NCI-H345 treated with DMSO at 0.1 percent for 48 hours (cell line): ENCODE measurements at regions not wholly inside any gene's neighbourhood (a gene's known extent, or its start where the extent isn't known, plus 50 kb on each side); places are given as distances from the start of the nearest gene placed in this dataset.

ENCODE experiments used
- DNase-seq: peaks from one replicate; lab custom pipeline; 2025; ENCODE audit not compliant: unreplicated experiment; lab: John Stamatoyannopoulos, UW

- DNase-seq = no peak
These were observed 123.5 kb downstream of the SNX19 start for GRCh38 chr11:130792772-130793171.

GRCh38 chr11:130796828-130797227, 119.5 kb downstream of the SNX19 start:
- DNase-seq = no peak

DNA sequence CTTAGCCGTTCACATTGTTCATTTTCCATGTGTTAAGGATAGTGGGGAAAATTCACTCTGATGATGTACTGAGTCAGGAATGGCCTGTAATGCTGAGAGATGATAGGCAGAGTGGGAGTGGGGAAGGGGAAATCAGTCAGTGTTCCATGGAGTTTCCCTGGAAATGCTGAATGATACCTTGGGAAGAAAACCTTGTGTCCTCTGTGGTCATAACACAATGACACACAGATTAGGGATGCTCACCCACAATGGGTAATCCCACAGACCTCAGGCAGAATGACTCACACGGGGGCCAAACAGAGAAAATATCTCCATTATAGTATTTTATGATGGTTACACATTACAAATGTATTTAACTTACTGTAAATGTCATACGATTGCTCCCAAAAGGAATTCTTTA, 118.0 kb downstream of the SNX19 start:
- DNase-seq = no peak

DNA sequence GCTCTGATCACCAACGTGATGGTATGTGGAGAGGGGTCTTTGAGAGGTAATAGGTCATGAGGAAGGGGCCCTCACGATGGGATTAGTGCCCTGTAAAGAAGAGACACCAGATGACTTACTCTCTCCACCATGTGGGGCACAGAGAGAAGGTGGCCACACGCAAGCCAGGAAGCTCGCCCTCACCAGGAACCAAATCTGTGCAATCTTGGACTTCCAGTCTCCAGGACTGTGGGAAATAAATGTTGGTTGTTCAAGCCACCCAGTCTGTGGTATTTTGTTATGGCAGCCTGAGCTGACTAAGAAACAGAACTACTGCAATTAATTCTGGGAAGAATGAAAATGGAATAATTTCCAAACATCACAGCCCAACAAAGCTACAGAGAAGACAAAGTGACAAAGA, 117.5 kb downstream of the SNX19 start:
- DNase-seq = no peak

DNA sequence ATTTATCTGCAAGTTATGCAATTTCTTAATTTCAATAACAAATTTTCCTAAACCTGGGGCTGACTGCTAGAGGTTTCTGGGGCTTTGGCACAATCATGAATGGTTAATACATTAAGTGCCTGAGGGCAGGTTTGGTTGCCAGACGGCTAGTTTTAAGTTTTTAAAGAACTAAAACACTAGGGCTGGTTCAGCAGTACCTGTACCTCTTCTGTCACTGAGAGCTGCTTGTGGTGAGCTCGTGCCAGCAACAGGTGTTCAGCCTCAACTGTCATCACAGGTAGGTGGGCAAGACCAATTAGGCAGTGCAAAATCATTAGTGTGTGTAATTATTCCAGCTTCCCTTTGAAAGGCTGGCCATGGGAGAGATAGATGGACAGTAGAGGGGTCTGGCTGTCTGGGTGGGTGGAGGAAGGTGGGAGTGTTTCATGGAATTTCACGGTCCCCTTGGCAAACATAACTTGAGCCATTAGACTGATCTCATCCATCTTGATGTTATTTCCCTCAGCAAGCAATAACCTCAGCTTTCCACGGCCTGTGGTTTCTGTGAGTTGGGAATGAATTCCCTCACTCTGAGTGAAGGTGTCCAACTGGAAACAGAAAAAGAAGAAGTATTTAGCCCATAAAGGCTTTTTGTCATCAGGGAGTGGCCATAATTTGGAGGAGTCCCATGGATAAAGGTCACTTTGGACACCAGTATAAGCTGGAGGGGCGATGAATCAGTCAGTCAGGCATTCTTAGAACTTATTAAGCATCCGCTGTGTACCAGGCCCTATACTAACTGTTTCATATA, 114.8 kb downstream of the SNX19 start:
- DNase-seq = no peak

DNA sequence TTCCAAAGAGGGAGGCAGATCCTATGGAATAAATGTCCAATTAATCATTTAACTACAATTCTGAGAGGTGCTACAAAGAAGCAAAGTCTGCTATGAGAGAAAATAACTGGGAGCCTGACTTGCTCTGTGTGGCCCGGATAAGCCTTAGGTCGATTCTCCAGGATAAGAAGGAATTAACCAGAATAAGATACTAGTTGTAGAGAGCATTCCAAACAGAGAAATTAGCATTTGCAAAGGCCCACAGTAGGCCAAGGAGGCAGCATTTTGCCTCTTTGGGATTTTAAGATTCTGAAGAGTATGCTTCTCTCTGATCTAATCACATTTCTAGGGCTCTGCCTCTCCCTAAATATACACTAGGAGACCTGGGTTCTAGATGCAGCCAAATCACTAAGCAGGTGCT, 113.7 kb downstream of the SNX19 start:
- no peak for DNase-seq

DNA sequence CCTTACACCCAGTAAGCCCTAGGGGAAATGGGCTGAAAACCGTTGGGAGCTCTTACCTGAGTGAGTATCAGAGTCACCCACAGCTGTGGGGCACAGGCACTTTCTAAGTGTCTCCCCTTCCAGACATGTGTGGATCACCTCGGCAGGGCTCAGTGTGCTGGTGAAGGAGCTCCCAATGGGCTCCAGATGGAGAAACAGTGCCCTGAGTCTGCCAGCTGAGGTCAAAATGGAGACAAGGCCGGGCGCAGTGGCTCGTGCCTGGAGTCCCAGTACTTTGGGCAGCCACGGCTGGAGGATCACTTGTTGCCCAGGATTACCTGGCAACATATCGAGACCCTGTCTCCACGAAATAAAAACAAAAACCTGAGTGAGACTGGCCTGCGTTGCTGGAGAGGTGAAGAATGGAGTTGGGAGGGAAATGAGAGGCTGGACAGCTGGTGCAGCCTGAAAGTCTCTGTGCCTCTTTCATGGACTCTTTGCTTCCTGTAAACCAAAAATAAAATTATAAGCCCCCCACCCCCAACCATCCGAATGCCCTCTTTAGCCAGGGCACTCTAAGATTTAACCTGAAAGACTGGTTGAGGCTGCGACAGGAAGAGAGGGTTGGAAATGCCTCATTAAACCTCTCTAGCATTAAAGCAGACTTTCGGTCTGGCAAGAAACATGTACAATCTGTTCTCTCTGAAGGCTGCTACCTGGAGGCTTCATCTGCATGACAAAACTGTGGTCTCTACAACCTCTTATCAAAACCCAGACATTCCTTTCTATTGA, 111.8 kb downstream of the SNX19 start:
- DNase-seq = no peak

DNA sequence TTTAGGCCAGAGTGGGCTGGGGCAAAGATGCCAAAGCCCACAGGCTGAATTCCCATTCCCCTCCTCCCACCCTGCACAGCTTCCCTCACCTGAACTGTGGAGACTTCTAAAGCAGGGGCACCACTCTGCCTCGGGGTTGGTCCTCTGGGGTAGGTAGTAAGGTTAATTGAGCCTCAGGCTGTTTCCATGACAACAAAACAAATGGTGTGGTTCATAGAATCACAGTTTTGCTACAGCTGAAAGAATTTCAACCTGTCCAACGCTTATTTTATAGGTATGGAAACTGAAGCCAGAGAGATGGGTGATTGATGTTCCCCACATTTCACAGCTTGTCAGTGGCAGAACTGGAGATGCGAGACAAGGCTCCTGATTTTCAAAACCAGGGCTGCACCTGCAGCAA, 109.5 kb downstream of the SNX19 start:
- DNase-seq = no peak

DNA sequence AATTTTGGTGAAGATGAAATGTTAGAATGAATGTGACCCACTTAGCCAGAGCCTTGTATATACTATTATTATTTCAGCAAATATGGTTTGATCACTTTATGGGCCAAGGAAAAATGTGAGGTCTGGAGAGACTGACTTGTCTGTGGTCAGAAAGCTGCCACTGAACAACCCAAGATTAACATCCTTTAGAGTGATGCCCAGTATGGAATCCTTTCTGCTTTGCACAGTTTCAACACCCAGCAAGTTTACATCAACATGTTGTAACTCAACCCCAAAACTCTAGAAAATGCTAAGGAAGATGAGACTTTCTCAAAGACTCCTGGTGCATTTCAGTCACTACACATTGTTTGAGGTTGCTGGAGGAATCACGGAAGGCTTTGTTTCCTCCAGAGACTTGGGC, 107.7 kb downstream of the SNX19 start:
- DNase-seq = no peak

DNA sequence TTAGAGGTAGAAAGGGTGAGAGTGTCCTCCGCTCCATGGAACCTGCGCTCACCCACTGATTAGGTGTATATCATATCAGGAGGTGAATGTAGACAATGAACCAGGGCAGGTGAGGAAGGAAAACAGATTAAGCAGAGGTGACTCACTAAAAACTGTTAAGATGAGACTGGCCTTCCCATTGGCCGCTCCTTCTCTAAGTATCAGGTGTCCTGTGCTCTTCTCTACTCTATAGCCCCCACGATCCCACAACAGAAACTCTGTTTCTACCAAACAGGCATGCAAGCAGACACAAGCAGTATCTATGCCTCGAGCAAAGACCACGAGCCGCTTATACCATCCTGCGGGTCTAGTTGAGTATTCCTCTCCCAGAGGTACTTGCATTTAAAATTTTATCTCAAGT, 103.1 kb downstream of the SNX19 start:
- DNase-seq = no peak

DNA sequence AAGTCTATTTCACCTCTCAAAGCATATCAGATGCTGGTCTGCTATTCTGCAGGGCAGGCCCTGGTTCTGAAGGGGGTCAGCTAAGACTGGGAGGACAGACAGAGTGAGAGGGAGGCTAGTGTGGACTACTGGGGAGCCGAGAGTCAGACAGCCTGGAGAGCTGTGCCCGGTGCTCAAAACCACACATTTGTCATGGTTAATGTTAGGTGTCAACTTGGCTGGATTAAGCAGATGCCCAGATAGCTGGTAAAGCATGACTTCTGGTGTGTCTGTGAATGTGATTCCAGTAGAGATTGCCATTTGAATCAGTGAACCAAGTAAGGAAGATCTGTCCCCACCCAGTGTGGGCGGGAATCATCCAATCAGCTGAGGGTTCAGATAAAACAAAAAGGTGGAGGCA, 102.6 kb downstream of the SNX19 start:
- DNase-seq = no peak

DNA sequence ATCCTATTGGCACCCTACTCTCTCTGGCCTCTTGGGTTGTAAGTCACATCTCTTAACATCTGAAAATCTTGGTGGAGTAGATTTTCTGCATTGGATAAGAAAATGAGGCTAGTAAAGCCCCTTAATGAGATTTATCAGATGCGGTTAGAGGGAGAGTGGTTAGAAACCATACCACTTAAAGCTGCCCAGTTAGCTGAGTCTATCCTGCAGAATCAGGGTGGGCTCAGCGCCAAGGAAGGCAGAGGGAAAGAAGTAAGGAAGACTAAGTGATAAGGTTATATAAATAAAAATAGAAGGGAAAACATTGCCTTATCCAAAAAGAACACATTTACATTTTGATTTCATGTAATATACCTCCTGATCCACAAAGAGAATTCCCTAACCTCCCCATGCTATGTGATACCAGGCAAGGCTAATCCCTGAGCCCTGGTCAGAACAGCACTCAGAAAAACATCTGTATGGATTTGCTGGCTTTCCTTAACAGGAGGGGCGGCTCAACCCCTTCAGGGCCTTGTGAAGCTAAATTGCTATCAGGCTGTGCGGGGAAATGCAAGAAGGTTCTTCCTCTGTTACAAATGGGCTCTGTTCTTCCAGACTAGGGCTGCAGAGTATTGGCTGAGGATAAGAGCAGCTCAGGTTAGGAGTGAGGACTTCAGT, 101.7 kb downstream of the SNX19 start:
- DNase-seq = no peak

GRCh38 chr11:130815097-130815802, 101.0 kb downstream of the SNX19 start:
- DNase-seq = no peak

- DNase-seq = no peak
These were observed 100.3 kb downstream of the SNX19 start for GRCh38 chr11:130815956-130816355.

GRCh38 chr11:130816546-130817329, 99.5 kb downstream of the SNX19 start:
- DNase-seq = no peak

- DNase-seq = no peak
These were observed 98.8 kb downstream of the SNX19 start for GRCh38 chr11:130817330-130817944.

- DNase-seq = no peak
These were observed 96.7 kb downstream of the SNX19 start for GRCh38 chr11:130819625-130820024.
